B cell (primary cell): ENCODE measurements at regions not wholly inside any gene's neighbourhood (a gene's known extent, or its start where the extent isn't known, plus 50 kb on each side); places are given as distances from the start of the nearest gene placed in this dataset.

Source experiments
- ATAC-seq: fragments of 200-7000 bp; cut with Tn5 transposase; one replicate; pipeline ENCODE4 v1.10.0; 2021; ENCODE audit warnings: low read depth, mild to moderate bottlenecking, moderate number of reproducible peaks, moderate library complexity
- CTCF ChIA-PET: fragments of 350-600 bp; sonication (Branson Sonifier 250); formaldehyde crosslinking; loops from one replicate; lab custom pipeline; 2021; ENCODE audit warnings: antibody characterized with exemption, inconsistent platforms; lab: Charles Lee
- POLR2A ChIA-PET: fragments of 350-600 bp; sonication (Branson Sonifier 250); formaldehyde crosslinking; loops from one replicate; lab custom pipeline; 2021; ENCODE audit warnings: antibody characterized with exemption; lab: Charles Lee
- DNase-seq: peaks from one replicate; pipeline ENCODE4 v3.0.0; 2013
- H2AFZ ChIP-seq: 2 replicates; pipeline ENCODE4 v1.6.1; 2012; ENCODE audit warnings: mild to moderate bottlenecking, low read depth, low read length; ENCODE audit not compliant: insufficient read depth, poor library complexity, severe bottlenecking
- H3K27ac ChIP-seq, 2 donors: 1 replicate in 1 of 2; 2 replicates in 1 of 2; pipeline ENCODE4 v1.5.1; 2012 to 2013; ENCODE audit warnings: low read length in 2 of 2, mild to moderate bottlenecking in 2 of 2, moderate library complexity in 1 of 2
- H3K27me3 ChIP-seq, 4 experiments: fragments of 200-600 bp in 1 of 4; sonication (generic) in 1 of 4; replicated peaks in 1 of 4; 1 replicate in 2 of 4; 2 replicates in 2 of 4; pipeline versions ENCODE4 v1.6.1 to v1.7.0; 2013 to 2016; ENCODE audit warnings: low read length in 3 of 4, mild to moderate bottlenecking in 2 of 4, mixed read lengths in 1 of 4, moderate library complexity in 1 of 4; ENCODE audit not compliant: insufficient read depth in 4 of 4, control insufficient read depth in 3 of 4; ENCODE audit errors: control extremely low read depth in 1 of 4
- H3K36me3 ChIP-seq, 2 experiments: replicated peaks in 1 of 2; 1 replicate in 1 of 2; 2 replicates in 1 of 2; pipeline versions ENCODE4 v1.6.1 to v1.7.1; 2013; ENCODE audit warnings: low read length in 1 of 2; ENCODE audit not compliant: insufficient read depth in 2 of 2, control insufficient read depth in 1 of 2; ENCODE audit errors: control extremely low read depth in 1 of 2, extremely low read depth in 1 of 2
- H3K4me1 ChIP-seq, 2 donors: fragments of 200-600 bp in 1 of 2; sonication (generic) in 1 of 2; 1 replicate in 1 of 2; 2 replicates in 1 of 2; pipeline versions ENCODE4 v1.5.1 to v1.6.1; 2013 to 2017; ENCODE audit warnings: low read length in 2 of 2; ENCODE audit not compliant: control insufficient read depth in 2 of 2, insufficient read depth in 2 of 2
- H3K4me2 ChIP-seq: replicated peaks from 2 replicates; pipeline ENCODE3; 2012; ENCODE audit warnings: mild to moderate bottlenecking, low read depth, low read length; ENCODE audit not compliant: poor library complexity, severe bottlenecking
- H3K4me3 ChIP-seq, 5 experiments: fragments of 200-600 bp in 1 of 5; sonication (generic) in 1 of 5; 1 replicate in 3 of 5; 2 replicates in 2 of 5; pipeline versions ENCODE4 v1.5.1 to v1.7.0; 2011 to 2016; ENCODE audit warnings: low read length in 4 of 5, mild to moderate bottlenecking in 4 of 5, low read depth in 2 of 5, control low read depth in 1 of 5, moderate library complexity in 1 of 5; ENCODE audit not compliant: insufficient read depth in 1 of 5; ENCODE audit errors: control extremely low read depth in 1 of 5, extremely low read depth in 1 of 5
- H3K79me2 ChIP-seq: fragments of 200-600 bp; sonication (generic); one replicate; pipeline ENCODE4 v1.6.0; 2016; ENCODE audit warnings: low read length; ENCODE audit not compliant: control insufficient read depth, insufficient read depth
- H3K9ac ChIP-seq: fragments of 200-600 bp; sonication (generic); 2 replicates; pipeline ENCODE4 v1.6.1; 2017; ENCODE audit warnings: mild to moderate bottlenecking, low read length, moderate library complexity
- H3K9me3 ChIP-seq, 3 donors: one replicate each; pipeline versions ENCODE4 v1.6.1 to v1.7.1; 2013; ENCODE audit warnings: low read length in 2 of 3; ENCODE audit not compliant: control insufficient read depth in 2 of 3, insufficient read depth in 1 of 3; ENCODE audit errors: control extremely low read depth in 1 of 3
- H4K20me1 ChIP-seq: 2 replicates; pipeline ENCODE4 v1.6.0; 2012; ENCODE audit warnings: mild to moderate bottlenecking, low read length; ENCODE audit not compliant: insufficient read depth, control insufficient read depth, poor library complexity, severe bottlenecking
- H3K27ac Mint-ChIP-seq: one replicate; pipeline ENCODE4 v1.8.0; 2021; ENCODE audit warnings: mixed read lengths
- H3K27me3 Mint-ChIP-seq: one replicate; pipeline ENCODE4 v1.8.0; 2021; ENCODE audit warnings: mixed read lengths
- H3K4me1 Mint-ChIP-seq: one replicate; pipeline ENCODE4 v1.8.0; 2021; ENCODE audit warnings: mixed read lengths
- H3K4me3 Mint-ChIP-seq: one replicate; pipeline ENCODE4 v1.8.0; 2021; ENCODE audit warnings: mixed read lengths
- H3K9me3 Mint-ChIP-seq: one replicate; pipeline ENCODE4 v1.8.0; 2022; ENCODE audit warnings: mixed read lengths; ENCODE audit not compliant: insufficient read depth
- CTCF ChIP-seq: fragments of 200-600 bp; IDR thresholded peaks from one replicate; pipeline ENCODE4 v1.8.0; 2022; ENCODE audit warnings: antibody characterized with exemption, mild to moderate bottlenecking
- EZH2 ChIP-seq: IDR thresholded peaks from 2 replicates; pipeline ENCODE4 v1.6.1; 2012; ENCODE audit warnings: borderline replicate concordance, low read depth, mild to moderate bottlenecking, moderate library complexity, low read length; ENCODE audit not compliant: insufficient read depth, poor library complexity, severe bottlenecking
- WGBS: methylation state at CpG from one replicate; pipeline ENCODE4 v1.1.5; 2013; ENCODE audit warnings: missing lambda C conversion rate; ENCODE audit not compliant: insufficient coverage; 5-methylcytosine and 5-hydroxymethylcytosine counted together
- intact Hi-C: fragments of 100-400 bp; cut with micrococcal nuclease; formaldehyde crosslinking; loops from one replicate; pipeline ENCODE4 v1.10.0; 2022

DNA sequence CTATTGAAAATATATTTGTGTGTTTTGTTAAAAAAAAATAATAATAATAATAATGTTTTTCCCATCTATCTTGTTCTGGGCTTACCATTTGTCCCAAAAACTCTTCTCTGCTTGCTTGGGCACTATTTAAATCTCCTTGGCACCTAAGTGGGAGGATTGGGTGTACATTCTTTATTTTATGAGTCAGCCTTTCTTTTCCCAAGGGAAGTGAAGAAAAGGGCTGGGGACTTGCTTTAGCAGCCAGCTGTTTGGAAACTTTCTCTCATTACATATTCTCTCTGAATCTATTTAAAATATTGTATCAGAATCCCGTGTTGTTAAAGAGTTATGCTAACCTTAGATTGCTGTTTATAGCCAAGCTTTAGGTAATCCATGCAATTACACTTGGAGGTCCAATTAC lies 2332.4 kb downstream of the ARAP2 start:
- Mint-ChIP-seq H3K9me3 (no peaks in the 10 kb centered on the region), H3K27ac (no peak overlapping the region), H3K4me3 (no peak overlapping the region), H3K4me1 (no peaks in the 10 kb centered on the region), H3K27me3 (no peaks in the 10 kb centered on the region)
- H2AFZ ChIP-seq: no peak overlapping the region
- WGBS: no CpG with 5 or more reads among the region's 1 CpG
- ATAC-seq (no peak), DNase-seq (no peak)
- H3K4me2 ChIP-seq: no peak overlapping the region
- ChIA-PET CTCF (no interaction called here), POLR2A (no interaction called here)
- no peak overlapping the region for H3K4me3 ChIP-seq
- peaks cover 0 to 2% (median 2%) of the 10 kb centered on the region in 3 donors for H3K9me3 ChIP-seq
- no peak overlapping the region for H3K9ac ChIP-seq
- TF ChIP-seq EZH2 (no peak), CTCF (no peak)
- no peaks in the 10 kb centered on the region for H3K79me2 ChIP-seq
- intact Hi-C loops: no loop called here
- no peaks in the 10 kb centered on the region for H3K4me1 ChIP-seq
- no peaks in the 10 kb centered on the region for H3K27me3 ChIP-seq
- H4K20me1 ChIP-seq: no peaks in the 10 kb centered on the region
- no peaks in the 10 kb centered on the region for H3K36me3 ChIP-seq
- no peak overlapping the region for H3K27ac ChIP-seq

DNA sequence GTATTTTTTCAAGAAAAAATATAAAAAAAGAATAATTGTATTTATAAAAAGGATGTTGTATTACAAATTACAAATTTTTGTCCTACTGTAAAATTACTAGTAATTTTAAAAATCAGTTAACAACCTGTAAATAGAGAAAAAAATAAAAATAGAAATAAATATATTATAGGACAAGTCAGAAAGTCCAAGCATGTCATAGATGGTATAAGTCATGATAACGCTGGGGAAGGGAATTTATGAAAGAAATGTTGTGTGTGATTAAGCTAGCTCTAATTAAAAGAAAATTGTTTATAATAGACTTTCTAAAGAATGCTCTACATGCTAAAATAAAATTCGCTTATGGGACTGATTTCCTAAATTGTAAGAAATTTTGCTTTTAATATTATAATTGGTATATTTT lies 2329.9 kb downstream of the ARAP2 start:
- Histone ChIP-seq H3K9me3 (peaks cover 0 to 2% (median 2%) of the 10 kb centered on the region in 3 donors), H3K27ac (no peak overlapping the region), H4K20me1 (no peaks in the 10 kb centered on the region), H3K9ac (no peak overlapping the region), H3K27me3 (no peaks in the 10 kb centered on the region), H2AFZ (no peak overlapping the region), H3K4me1 (no peaks in the 10 kb centered on the region), H3K4me3 (no peak overlapping the region), H3K4me2 (no peak overlapping the region), H3K36me3 (no peaks in the 10 kb centered on the region), H3K79me2 (no peaks in the 10 kb centered on the region)
- intact Hi-C loops: no loop called here
- Mint-ChIP-seq H3K27ac (no peak overlapping the region), H3K4me3 (no peak overlapping the region), H3K4me1 (no peaks in the 10 kb centered on the region), H3K9me3 (no peaks in the 10 kb centered on the region), H3K27me3 (no peaks in the 10 kb centered on the region)
- DNase-seq (no peak), ATAC-seq (no peak)
- ChIA-PET POLR2A (no interaction called here), CTCF (no interaction called here)
- TF ChIP-seq EZH2 (no peak), CTCF (no peak)
- no CpG with 5 or more reads among the region's 2 CpGs for WGBS
